Gastroesophageal sphincter (tissue), 4 donors: ENCODE measurements at regions not wholly inside any gene's neighbourhood (a gene's known extent, or its start where the extent isn't known, plus 50 kb on each side); places are given as distances from the start of the nearest gene placed in this dataset.

Experiments
- ATAC-seq: fragments of 150-250 bp; one replicate; pipeline ENCODE4 v1.9.1; 2016; ENCODE audit warnings: mild to moderate bottlenecking, moderate library complexity
- H3K27ac ChIP-seq, 4 donors: fragments of 200-600 bp; sonication (generic) in 3 of 4; 1 replicate in 3 of 4; 2 replicates in 1 of 4; pipeline ENCODE4 v1.5.1; 2016 to 2019
- H3K27me3 ChIP-seq: fragments of 200-600 bp; sonication (generic); one replicate; pipeline ENCODE4 v1.5.1; 2019
- H3K36me3 ChIP-seq, 2 donors: fragments of 200-600 bp; sonication (generic); one replicate each; pipeline ENCODE4 v1.5.1; 2019; ENCODE audit warnings: control low read depth in 1 of 2
- H3K4me1 ChIP-seq, 3 donors: fragments of 200-600 bp; sonication (generic); 1 replicate in 2 of 3; 2 replicates in 1 of 3; pipeline ENCODE4 v1.5.1; 2016 to 2019; ENCODE audit warnings: control low read depth in 2 of 3
- H3K4me3 ChIP-seq, 2 donors: fragments of 200-600 bp; sonication (generic); one replicate each; pipeline ENCODE4 v1.5.1; 2019; ENCODE audit warnings: mild to moderate bottlenecking in 1 of 2, moderate library complexity in 1 of 2
- H3K9me3 ChIP-seq, 3 donors: fragments of 200-600 bp; sonication (generic); one replicate each; pipeline ENCODE4 v1.5.1; 2017 to 2019; ENCODE audit warnings: control low read depth in 2 of 3
- EP300 ChIP-seq: sonication (generic); formaldehyde crosslinking; IDR thresholded peaks from one replicate; pipeline ENCODE4 v1.6.1; 2017; ENCODE audit warnings: antibody characterized with exemption, mild to moderate bottlenecking
- POLR2A ChIP-seq, 2 donors: fragments of 450-650 bp; IDR thresholded peaks; one replicate each; pipeline ENCODE4 v1.6.1; 2017; ENCODE audit warnings: antibody characterized with exemption in 2 of 2, mild to moderate bottlenecking in 2 of 2, moderate library complexity in 1 of 2
- POLR2AphosphoS5 ChIP-seq: sonication (generic); formaldehyde crosslinking; IDR thresholded peaks from one replicate; pipeline ENCODE4 v1.6.1; 2017; ENCODE audit warnings: antibody characterized with exemption
- WGBS, 2 donors: methylation state at CpG; one replicate each; pipeline ENCODE4 v1.1.5; 2018; ENCODE audit warnings: low coverage in 1 of 2; 5-methylcytosine and 5-hydroxymethylcytosine counted together
- TF ChIP-seq, protein P1 (sequence below), 4 experiments: fragments of 200-600 bp in 2 of 4; fragments of 450-650 bp in 2 of 4; sonication (generic) in 1 of 4; IDR thresholded peaks; one replicate each; pipeline ENCODE4 v1.5.1; 2017 to 2019; ENCODE audit warnings: antibody characterized with exemption in 4 of 4, mild to moderate bottlenecking in 2 of 4, moderate library complexity in 2 of 4

DNA sequence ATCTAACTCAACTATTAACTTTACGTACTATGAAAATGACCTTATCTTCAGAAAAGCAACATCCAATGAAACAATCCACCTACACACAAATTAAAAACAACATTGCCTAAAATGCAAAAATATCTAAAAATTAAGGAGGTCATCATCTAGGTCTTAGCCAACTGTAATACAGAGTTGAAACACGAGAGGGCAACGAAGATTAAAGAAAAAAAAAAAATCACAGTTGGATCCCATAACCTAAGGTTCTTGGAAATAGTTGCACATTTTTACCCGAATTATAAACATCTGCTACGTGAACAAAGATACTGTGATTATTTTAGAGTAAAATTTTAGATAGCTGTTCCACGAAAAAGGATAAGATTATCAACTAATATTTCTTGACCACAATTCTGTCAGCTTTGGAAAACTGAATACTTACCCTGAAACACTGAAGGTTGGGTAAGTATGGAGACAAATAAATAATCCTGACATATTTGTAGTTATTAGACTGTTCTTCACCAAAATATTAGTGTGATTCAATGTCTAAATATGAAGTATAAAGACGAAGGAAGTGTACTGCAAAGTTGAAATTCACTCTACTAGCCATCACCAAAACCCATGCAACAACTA, 88.0 kb upstream of the AK4 start:
- WGBS, 2 donors, result 6 to 8% methylated on average over 7 of the region's 7 CpGs
- Histone ChIP-seq H3K27me3 (no peaks in the 10 kb centered on the region), H3K4me1 (peaks cover 14 to 98% (median 23%) of the 10 kb centered on the region in 3 donors), H3K9me3 (no peaks in the 10 kb centered on the region), H3K4me3 (no peak overlapping the region), H3K27ac (peak overlapping the region in 1 of 4 donors; percentile 29), H3K36me3 (peaks cover 0 to 36% of the 10 kb centered on the region in 2 donors)
- ATAC-seq, result no peak
- TF ChIP-seq POLR2A (IDR thresholded peaks at IDR 0.05), result no peak
- peak; percentile 22 for TF ChIP-seq POLR2AphosphoS5
- no peak for TF ChIP-seq EP300
- TF ChIP-seq, protein P1, sequence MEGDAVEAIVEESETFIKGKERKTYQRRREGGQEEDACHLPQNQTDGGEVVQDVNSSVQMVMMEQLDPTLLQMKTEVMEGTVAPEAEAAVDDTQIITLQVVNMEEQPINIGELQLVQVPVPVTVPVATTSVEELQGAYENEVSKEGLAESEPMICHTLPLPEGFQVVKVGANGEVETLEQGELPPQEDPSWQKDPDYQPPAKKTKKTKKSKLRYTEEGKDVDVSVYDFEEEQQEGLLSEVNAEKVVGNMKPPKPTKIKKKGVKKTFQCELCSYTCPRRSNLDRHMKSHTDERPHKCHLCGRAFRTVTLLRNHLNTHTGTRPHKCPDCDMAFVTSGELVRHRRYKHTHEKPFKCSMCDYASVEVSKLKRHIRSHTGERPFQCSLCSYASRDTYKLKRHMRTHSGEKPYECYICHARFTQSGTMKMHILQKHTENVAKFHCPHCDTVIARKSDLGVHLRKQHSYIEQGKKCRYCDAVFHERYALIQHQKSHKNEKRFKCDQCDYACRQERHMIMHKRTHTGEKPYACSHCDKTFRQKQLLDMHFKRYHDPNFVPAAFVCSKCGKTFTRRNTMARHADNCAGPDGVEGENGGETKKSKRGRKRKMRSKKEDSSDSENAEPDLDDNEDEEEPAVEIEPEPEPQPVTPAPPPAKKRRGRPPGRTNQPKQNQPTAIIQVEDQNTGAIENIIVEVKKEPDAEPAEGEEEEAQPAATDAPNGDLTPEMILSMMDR (IDR thresholded peaks at IDR 0.05), result peak; percentile 64 to 82 (median 78)

DNA sequence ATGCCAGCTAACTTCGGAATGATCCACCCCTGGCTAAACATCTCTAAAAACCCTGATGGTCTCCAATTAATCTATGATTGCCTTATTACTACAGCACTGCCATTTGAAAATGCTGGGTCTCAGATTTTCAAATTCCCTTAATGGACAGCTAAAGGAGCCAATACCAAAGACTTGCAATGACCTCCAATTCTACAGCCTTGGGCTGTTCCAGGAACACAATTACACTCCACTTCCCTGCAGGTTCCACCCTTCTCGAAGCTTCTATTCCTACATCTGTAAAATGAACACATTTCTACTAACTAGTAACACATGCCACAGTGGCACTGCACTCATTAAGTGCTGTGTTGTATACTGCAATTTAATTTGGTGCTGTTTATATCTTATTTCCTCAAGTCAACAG, 85.7 kb upstream of the AK4 start:
- ATAC-seq, result no peak
- Histone ChIP-seq H3K9me3 (no peaks in the 10 kb centered on the region), H3K36me3 (peaks cover 0 to 12% of the 10 kb centered on the region in 2 donors), H3K27ac (peak overlapping the region in 2 of 4 donors; percentile 2 to 8), H3K27me3 (no peaks in the 10 kb centered on the region), H3K4me1 (peaks cover 14 to 88% (median 24%) of the 10 kb centered on the region in 3 donors), H3K4me3 (no peak overlapping the region)
- TF ChIP-seq, protein P1 (IDR thresholded peaks at IDR 0.05), result no peak
- no peak for TF ChIP-seq POLR2AphosphoS5
- no peak for TF ChIP-seq EP300
- TF ChIP-seq POLR2A (IDR thresholded peaks at IDR 0.05), result no peak
- 71 to 75% methylated on average over 2 of the region's 2 CpGs for WGBS, 2 donors

DNA sequence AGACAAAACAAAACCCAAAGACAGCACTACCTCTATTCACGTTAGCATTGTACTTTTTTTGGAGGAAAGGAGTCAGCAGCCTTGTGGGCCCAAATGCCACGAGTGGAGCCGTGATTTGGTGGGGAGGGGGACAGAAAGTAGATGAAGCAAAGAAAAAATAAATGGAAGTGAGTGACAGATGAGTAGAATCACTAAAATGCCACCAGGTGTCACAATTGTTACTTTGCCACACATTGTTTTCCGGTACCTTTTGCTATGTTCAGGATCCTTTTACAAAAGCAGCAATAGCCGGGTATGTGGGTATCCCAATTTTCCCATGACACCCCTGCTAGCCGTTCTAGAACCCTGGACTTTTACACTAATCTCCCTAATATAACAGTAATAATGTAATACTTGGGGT, 85.0 kb upstream of the AK4 start:
- no peak for ATAC-seq
- 61 to 75% methylated on average over 4 to 6 of the region's 6 CpGs for WGBS, 2 donors
- Histone ChIP-seq H3K27me3 (no peaks in the 10 kb centered on the region), H3K36me3 (peaks cover 0 to 6% of the 10 kb centered on the region in 2 donors), H3K4me3 (no peak overlapping the region), H3K4me1 (peaks cover 14 to 81% (median 24%) of the 10 kb centered on the region in 3 donors), H3K27ac (peak overlapping the region in 2 of 4 donors; percentile 1 to 2), H3K9me3 (no peaks in the 10 kb centered on the region)
- TF ChIP-seq, protein P1 (IDR thresholded peaks at IDR 0.05), result peak in 1 of 4 experiments; percentile 8
- TF ChIP-seq POLR2A (IDR thresholded peaks at IDR 0.05) (no peak), EP300 (no peak), POLR2AphosphoS5 (no peak)

DNA sequence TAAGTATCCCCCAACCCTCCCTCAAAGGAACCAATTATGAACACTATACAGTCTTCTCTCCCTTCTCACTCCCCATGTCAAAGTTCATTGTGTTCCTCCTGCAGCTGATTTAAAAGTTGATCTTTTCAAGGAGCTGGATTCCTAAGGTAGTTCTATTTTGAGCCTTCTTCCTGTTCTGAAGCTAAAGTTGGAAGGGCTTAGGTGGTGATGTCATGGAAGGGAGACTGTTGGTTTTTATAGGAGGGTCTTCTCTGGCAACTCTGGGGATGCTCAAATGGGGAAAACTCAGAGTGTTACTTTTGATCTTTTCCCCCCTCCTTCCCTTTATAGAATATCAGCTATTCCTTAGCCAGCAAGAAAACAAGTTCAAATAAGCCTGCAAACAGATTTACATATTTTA, 83.0 kb upstream of the AK4 start:
- no peaks in the 10 kb centered on the region for H3K27me3 ChIP-seq
- TF ChIP-seq POLR2A (IDR thresholded peaks at IDR 0.05) (no peak), POLR2AphosphoS5 (no peak), EP300 (no peak)
- TF ChIP-seq, protein P1 (IDR thresholded peaks at IDR 0.05), result no peak
- ATAC-seq, result no peak
- H3K9me3 ChIP-seq, result no peaks in the 10 kb centered on the region
- H3K4me3 ChIP-seq, result peak overlapping the region; percentile 72 to 95
- no peaks in the 10 kb centered on the region for H3K36me3 ChIP-seq
- H3K27ac ChIP-seq, result peak overlapping the region; percentile 96 to 100 (median 98)
- H3K4me1 ChIP-seq, result peaks cover 12 to 71% (median 26%) of the 10 kb centered on the region in 3 donors
